HCT116 (cell line): ENCODE measurements at regions not wholly inside any gene's neighbourhood (a gene's known extent, or its start where the extent isn't known, plus 50 kb on each side); places are given as distances from the start of the nearest gene placed in this dataset.

Experiments used
- CEBPB ChIP-seq: IDR thresholded peaks from 2 replicates; pipeline ENCODE4 v1.6.1; 2012; ENCODE audit warnings: low read depth
- EZH2phosphoT487 ChIP-seq: fragments of 200-600 bp; IDR thresholded peaks from 2 replicates; pipeline ENCODE4 v1.6.1; 2018; ENCODE audit warnings: antibody characterized with exemption, borderline replicate concordance
- JUND ChIP-seq: IDR thresholded peaks from 2 replicates; pipeline ENCODE4 v1.6.1; 2012
- POLR2AphosphoS5 ChIP-seq: IDR thresholded peaks from 2 replicates; pipeline ENCODE4 v1.6.1; 2011; ENCODE audit warnings: mild to moderate bottlenecking, low read depth, low read length, moderate library complexity
- RAD21 ChIP-seq: IDR thresholded peaks from 2 replicates; pipeline ENCODE4 v1.6.1; 2012; ENCODE audit warnings: low read depth, mild to moderate bottlenecking
- SP1 ChIP-seq: IDR thresholded peaks from 2 replicates; pipeline ENCODE4 v1.6.1; 2012; ENCODE audit warnings: low read depth
- TF ChIP-seq, protein P1 (sequence below), 3 experiments: fragments of 200-600 bp in 1 of 3; sonication (generic) in 1 of 3; IDR thresholded peaks in 2 of 3; conservative IDR thresholded peaks in 1 of 3; 2 replicates each; pipeline ENCODE4 v1.5.1; 2012 to 2017; ENCODE audit warnings: low read depth in 2 of 3, low read length in 2 of 3, antibody characterized with exemption in 1 of 3, borderline replicate concordance in 1 of 3, control low read depth in 1 of 3, mild to moderate bottlenecking in 1 of 3, mixed read lengths in 1 of 3, mixed run types in 1 of 3, moderate library complexity in 1 of 3; ENCODE audit not compliant: insufficient read depth in 1 of 3
- TF ChIP-seq, protein P2 (sequence below): IDR thresholded peaks from 2 replicates; pipeline ENCODE4 v1.6.1; 2012

DNA sequence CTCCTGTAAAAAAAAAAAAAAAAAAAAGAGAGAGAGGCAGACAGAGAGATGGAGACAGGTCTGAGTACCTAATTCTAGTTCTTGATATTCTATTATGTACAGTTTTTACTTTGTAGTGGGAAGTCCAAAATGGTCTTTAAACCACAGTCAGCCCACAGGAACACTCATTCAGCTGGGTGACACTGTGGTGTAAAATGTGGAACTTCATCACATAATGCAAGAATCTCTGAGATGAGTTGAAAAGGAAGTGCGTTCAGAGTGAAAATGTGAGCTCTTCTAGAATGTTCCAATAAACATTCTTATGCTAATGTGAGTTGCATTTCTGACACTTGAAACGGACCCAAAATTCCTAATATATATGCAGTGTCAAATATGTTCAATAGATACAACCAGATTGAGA is 972.1 kb downstream of the CDH11 start:
- TF ChIP-seq, protein P1, sequence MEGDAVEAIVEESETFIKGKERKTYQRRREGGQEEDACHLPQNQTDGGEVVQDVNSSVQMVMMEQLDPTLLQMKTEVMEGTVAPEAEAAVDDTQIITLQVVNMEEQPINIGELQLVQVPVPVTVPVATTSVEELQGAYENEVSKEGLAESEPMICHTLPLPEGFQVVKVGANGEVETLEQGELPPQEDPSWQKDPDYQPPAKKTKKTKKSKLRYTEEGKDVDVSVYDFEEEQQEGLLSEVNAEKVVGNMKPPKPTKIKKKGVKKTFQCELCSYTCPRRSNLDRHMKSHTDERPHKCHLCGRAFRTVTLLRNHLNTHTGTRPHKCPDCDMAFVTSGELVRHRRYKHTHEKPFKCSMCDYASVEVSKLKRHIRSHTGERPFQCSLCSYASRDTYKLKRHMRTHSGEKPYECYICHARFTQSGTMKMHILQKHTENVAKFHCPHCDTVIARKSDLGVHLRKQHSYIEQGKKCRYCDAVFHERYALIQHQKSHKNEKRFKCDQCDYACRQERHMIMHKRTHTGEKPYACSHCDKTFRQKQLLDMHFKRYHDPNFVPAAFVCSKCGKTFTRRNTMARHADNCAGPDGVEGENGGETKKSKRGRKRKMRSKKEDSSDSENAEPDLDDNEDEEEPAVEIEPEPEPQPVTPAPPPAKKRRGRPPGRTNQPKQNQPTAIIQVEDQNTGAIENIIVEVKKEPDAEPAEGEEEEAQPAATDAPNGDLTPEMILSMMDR (IDR thresholded peaks at IDR 0.05 in 2 of 3, conservative IDR thresholded peaks at IDR 0.05 in 1 of 3; ENCODE audit: borderline replicate concordance in 1 of 3, insufficient read depth in 1 of 3, low read depth in 2 of 3, low read length in 2 of 3) = no peak
- TF ChIP-seq RAD21 (no peak), POLR2AphosphoS5 (no peak), SP1 (no peak), EZH2phosphoT487 (no peak), JUND (no peak), CEBPB (no peak)
- TF ChIP-seq, protein P2, sequence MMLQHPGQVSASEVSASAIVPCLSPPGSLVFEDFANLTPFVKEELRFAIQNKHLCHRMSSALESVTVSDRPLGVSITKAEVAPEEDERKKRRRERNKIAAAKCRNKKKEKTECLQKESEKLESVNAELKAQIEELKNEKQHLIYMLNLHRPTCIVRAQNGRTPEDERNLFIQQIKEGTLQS = no peak
